ENCODE measurements at regions not wholly inside any gene's neighbourhood (a gene's known extent, or its start where the extent isn't known, plus 50 kb on each side); places are given as distances from the start of the nearest gene placed in this dataset.
"Not testable (repeated sequence)": the region's sequence is repeated elsewhere in the genome, so short reads cannot be mapped to it uniquely, and the experiment has no call there.

DNA sequence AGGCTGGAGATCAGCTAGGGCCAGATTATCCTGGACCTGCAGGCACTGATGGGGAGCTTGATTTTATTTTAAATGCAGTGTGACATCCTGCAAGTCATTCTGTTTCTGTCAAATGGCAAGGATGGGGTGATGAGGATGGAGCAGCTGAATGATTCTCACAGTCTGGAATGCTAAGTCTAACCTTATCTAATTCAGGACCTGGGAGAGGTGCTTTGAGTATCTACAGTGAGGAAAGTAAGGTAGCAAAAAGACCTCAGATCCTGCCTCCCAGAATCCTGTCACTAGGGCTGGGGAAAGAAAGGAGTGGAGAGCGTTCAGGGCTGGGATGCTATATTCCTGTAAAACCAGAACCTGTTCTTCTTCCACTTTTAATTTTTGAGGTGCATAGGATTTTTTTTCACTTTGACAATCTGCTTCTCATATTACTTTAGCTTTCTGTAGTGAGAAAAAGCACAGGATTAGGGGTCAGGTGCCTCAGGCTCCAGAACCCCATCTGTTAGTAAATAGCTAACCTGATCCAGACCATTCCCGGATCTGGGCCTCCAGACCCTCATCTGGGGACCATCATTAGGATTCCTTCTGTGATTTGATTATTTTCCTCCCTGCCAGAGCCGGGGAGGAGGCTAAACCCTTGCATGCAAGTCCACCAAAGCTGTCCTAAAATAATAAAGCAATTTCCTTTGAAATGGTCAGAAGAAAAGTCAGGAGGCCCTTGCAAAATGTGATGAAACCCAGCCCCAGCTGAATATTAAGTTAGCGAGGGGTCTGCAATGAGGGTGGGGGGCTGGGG is 54.7 kb downstream of the ASCL1 start:
- Histone ChIP-seq H3K4me2 (ENCODE audit: low read depth, low read length, poor library complexity, severe bottlenecking) (no peak overlapping the region), H3K27ac (ENCODE audit: low read length) (no peak overlapping the region), H3K9me3 (ENCODE audit: low read length) (no peaks in the 10 kb centered on the region), H3K9me2 (replicated peaks; ENCODE audit: insufficient read depth, low read length) (no peaks in the 10 kb centered on the region), H3K36me3 (ENCODE audit: insufficient read depth, low read length) (no peaks in the 10 kb centered on the region), H2AFZ (ENCODE audit: low read length) (no peak overlapping the region), H3K4me1 (ENCODE audit: low read length) (no peaks in the 10 kb centered on the region), H3K79me2 (ENCODE audit: low read length) (no peaks in the 10 kb centered on the region), H3K27me3 (ENCODE audit: low read length) (no peaks in the 10 kb centered on the region), H3K9ac (ENCODE audit: low read length) (no peak overlapping the region), H4K20me1 (ENCODE audit: insufficient read depth, low read depth, low read length) (no peaks in the 10 kb centered on the region), H3K4me3 (ENCODE audit: low read length) (no peak overlapping the region)
- no peak for DNase-seq

DNA sequence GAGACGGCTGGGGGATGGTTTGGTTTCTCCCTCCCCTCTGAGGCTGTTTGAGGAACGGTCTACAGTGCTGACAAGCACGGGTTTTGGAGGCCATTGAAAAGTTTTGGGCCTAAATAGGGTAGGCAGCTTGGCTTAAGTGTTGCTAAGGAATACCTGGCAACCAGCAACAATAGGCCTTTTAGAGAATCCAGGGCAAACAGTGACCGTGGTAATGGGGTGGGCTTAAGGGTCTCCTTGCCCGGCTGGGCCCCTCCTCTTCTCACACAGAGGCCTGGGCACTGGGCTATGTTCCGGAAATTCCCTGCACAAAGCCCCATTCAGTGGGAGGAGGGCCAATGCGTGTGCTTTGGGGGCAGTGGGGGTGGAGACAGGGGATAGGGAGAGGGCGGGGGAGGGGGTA is 55.4 kb downstream of the ASCL1 start:
- Histone ChIP-seq H3K9ac (ENCODE audit: low read length) (no peak overlapping the region), H3K4me1 (ENCODE audit: low read length) (no peaks in the 10 kb centered on the region), H3K27me3 (ENCODE audit: low read length) (no peaks in the 10 kb centered on the region), H3K36me3 (ENCODE audit: insufficient read depth, low read length) (no peaks in the 10 kb centered on the region), H3K79me2 (ENCODE audit: low read length) (no peaks in the 10 kb centered on the region), H3K9me3 (ENCODE audit: low read length) (no peaks in the 10 kb centered on the region), H3K4me3 (ENCODE audit: low read length) (no peak overlapping the region), H2AFZ (ENCODE audit: low read length) (no peak overlapping the region), H4K20me1 (ENCODE audit: insufficient read depth, low read depth, low read length) (no peaks in the 10 kb centered on the region), H3K4me2 (ENCODE audit: low read depth, low read length, poor library complexity, severe bottlenecking) (no peak overlapping the region), H3K9me2 (replicated peaks; ENCODE audit: insufficient read depth, low read length) (no peaks in the 10 kb centered on the region), H3K27ac (ENCODE audit: low read length) (no peak overlapping the region)
- DNase-seq, result no peak

DNA sequence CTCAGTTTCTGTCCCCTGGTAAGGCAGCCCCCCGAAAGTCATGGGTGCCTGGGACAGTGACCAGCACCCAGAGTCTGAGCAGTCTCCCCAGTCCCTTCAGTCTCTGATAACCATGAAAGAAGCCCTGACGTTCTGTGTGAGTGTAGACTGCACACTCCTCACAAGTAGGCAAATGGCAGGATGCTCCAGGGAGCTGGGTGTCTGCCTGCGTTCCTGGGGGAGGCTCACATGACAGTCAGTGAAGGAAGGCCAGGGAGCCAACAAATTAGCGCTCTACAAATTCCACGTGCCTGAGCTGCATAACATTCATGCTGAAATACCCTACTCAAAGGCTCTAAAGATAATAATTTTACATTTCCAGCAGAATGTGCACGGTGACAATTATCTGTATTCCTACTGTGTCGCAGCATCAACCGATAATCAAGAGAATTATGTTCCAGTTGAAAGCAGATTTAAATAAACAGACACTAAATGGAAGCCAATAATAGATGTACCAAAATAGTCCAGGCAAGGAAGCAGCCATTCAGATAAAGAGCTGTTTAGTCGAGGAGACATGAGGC is 56.3 kb downstream of the ASCL1 start:
- no peak overlapping the region for H3K27ac ChIP-seq (ENCODE audit: low read length)
- no peaks in the 10 kb centered on the region for H3K9me3 ChIP-seq (ENCODE audit: low read length)
- no peaks in the 10 kb centered on the region for H3K36me3 ChIP-seq (ENCODE audit: insufficient read depth, low read length)
- no peak overlapping the region for H3K4me2 ChIP-seq (ENCODE audit: low read depth, low read length, poor library complexity, severe bottlenecking)
- H3K27me3 ChIP-seq (ENCODE audit: low read length), result no peaks in the 10 kb centered on the region
- H3K4me1 ChIP-seq (ENCODE audit: low read length), result no peaks in the 10 kb centered on the region
- no peak overlapping the region for H3K4me3 ChIP-seq (ENCODE audit: low read length)
- no peak for DNase-seq
- H3K9ac ChIP-seq (ENCODE audit: low read length), result no peak overlapping the region
- H2AFZ ChIP-seq (ENCODE audit: low read length), result no peak overlapping the region
- no peaks in the 10 kb centered on the region for H3K79me2 ChIP-seq (ENCODE audit: low read length)
- H4K20me1 ChIP-seq (ENCODE audit: insufficient read depth, low read depth, low read length), result no peaks in the 10 kb centered on the region
- H3K9me2 ChIP-seq (replicated peaks; ENCODE audit: insufficient read depth, low read length), result no peaks in the 10 kb centered on the region

DNA sequence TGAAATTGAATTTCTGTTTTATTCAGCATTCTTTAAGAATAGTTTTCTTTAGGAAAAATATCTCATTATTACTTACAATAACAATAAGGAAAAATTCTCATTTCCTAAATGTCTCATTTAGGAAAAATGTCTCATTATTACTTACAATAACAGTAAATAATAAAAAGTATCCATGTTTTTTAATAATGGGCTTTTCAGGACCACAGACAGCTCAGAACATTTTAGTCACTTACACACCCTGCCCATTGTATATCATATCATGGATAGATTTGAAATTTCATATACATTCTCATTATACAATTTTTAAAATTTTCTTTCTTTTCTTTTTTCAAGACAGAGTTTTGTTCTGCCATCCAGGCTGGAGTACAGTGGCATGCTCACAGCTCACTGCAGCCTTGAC is 58.9 kb downstream of the ASCL1 start:
- H3K36me3 ChIP-seq (ENCODE audit: insufficient read depth, low read length), result no peaks in the 10 kb centered on the region
- no peaks in the 10 kb centered on the region for H3K27me3 ChIP-seq (ENCODE audit: low read length)
- H3K27ac ChIP-seq (ENCODE audit: low read length), result no peak overlapping the region
- no peak overlapping the region for H2AFZ ChIP-seq (ENCODE audit: low read length)
- no peak overlapping the region for H3K4me3 ChIP-seq (ENCODE audit: low read length)
- H3K4me1 ChIP-seq (ENCODE audit: low read length), result no peaks in the 10 kb centered on the region
- H4K20me1 ChIP-seq (ENCODE audit: insufficient read depth, low read depth, low read length), result no peaks in the 10 kb centered on the region
- H3K9me2 ChIP-seq (replicated peaks; ENCODE audit: insufficient read depth, low read length), result no peaks in the 10 kb centered on the region
- no peaks in the 10 kb centered on the region for H3K79me2 ChIP-seq (ENCODE audit: low read length)
- no peak overlapping the region for H3K4me2 ChIP-seq (ENCODE audit: low read depth, low read length, poor library complexity, severe bottlenecking)
- no peak for DNase-seq
- H3K9ac ChIP-seq (ENCODE audit: low read length), result no peak overlapping the region
- H3K9me3 ChIP-seq (ENCODE audit: low read length), result no peaks in the 10 kb centered on the region

- Histone ChIP-seq H4K20me1 (ENCODE audit: insufficient read depth, low read depth, low read length) (no peaks in the 10 kb centered on the region), H3K27me3 (ENCODE audit: low read length) (no peaks in the 10 kb centered on the region), H3K4me2 (ENCODE audit: low read depth, low read length, poor library complexity, severe bottlenecking) (no peak overlapping the region), H3K4me1 (ENCODE audit: low read length) (no peaks in the 10 kb centered on the region), H3K36me3 (ENCODE audit: insufficient read depth, low read length) (no peaks in the 10 kb centered on the region), H3K4me3 (ENCODE audit: low read length) (no peak overlapping the region), H3K9ac (ENCODE audit: low read length) (no peak overlapping the region), H2AFZ (ENCODE audit: low read length) (no peak overlapping the region), H3K79me2 (ENCODE audit: low read length) (no peaks in the 10 kb centered on the region), H3K9me2 (replicated peaks; ENCODE audit: insufficient read depth, low read length) (no peaks in the 10 kb centered on the region), H3K27ac (ENCODE audit: low read length) (no peak overlapping the region), H3K9me3 (ENCODE audit: low read length) (no peaks in the 10 kb centered on the region)
- DNase-seq, result no peak
These were observed 63.4 kb downstream of the ASCL1 start for GRCh38 chr12:103020839-103021238.

- Histone ChIP-seq H3K9me3 (ENCODE audit: low read length) (no peaks in the 10 kb centered on the region), H3K27me3 (ENCODE audit: low read length) (no peaks in the 10 kb centered on the region), H3K4me2 (ENCODE audit: low read depth, low read length, poor library complexity, severe bottlenecking) (no peak overlapping the region), H3K4me3 (ENCODE audit: low read length) (no peak overlapping the region), H3K4me1 (ENCODE audit: low read length) (no peaks in the 10 kb centered on the region), H3K9me2 (replicated peaks; ENCODE audit: insufficient read depth, low read length) (no peaks in the 10 kb centered on the region), H3K27ac (ENCODE audit: low read length) (no peak overlapping the region), H3K79me2 (ENCODE audit: low read length) (no peaks in the 10 kb centered on the region), H3K36me3 (ENCODE audit: insufficient read depth, low read length) (no peaks in the 10 kb centered on the region), H4K20me1 (ENCODE audit: insufficient read depth, low read depth, low read length) (no peaks in the 10 kb centered on the region), H3K9ac (ENCODE audit: low read length) (no peak overlapping the region), H2AFZ (ENCODE audit: low read length) (no peak overlapping the region)
- DNase-seq, result no peak
These were observed 64.2 kb downstream of the ASCL1 start for GRCh38 chr12:103021538-103022218.

DNA sequence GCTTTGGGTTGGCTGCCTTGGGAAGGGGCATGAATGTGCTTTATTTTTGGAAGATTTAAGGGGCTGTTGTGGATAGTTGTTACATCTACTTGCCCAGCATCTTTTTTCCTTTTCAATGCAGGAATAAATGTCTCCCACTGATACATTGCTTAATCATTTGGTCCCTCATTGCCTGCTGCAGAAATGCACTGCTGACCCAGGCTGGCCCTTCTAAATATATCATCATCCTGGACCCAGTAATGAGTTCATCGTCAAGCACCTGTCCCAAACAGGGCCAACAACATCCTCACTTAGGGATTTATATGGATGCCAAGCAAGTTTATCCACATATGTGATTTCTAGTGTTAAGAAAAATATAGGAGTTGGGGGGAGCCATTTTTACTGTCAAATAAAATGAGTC is 67.2 kb downstream of the ASCL1 start:
- no peak for DNase-seq

GRCh38 chr12:103026643-103027042 is 69.2 kb downstream of the ASCL1 start:
- not testable (repeated sequence) for H2AFZ ChIP-seq (ENCODE audit: low read length); DNase-seq; H3K9ac ChIP-seq (ENCODE audit: low read length); H3K27ac ChIP-seq (ENCODE audit: low read length); H4K20me1 ChIP-seq (ENCODE audit: insufficient read depth, low read depth, low read length); H3K27me3 ChIP-seq (ENCODE audit: low read length); H3K36me3 ChIP-seq (ENCODE audit: insufficient read depth, low read length); H3K4me1 ChIP-seq (ENCODE audit: low read length); H3K4me2 ChIP-seq (ENCODE audit: low read depth, low read length, poor library complexity, severe bottlenecking); H3K4me3 ChIP-seq (ENCODE audit: low read length); H3K79me2 ChIP-seq (ENCODE audit: low read length); H3K9me3 ChIP-seq (ENCODE audit: low read length); H3K9me2 ChIP-seq (replicated peaks; ENCODE audit: insufficient read depth, low read length)

More for the DNA sequence above, 67.2 kb downstream of the ASCL1 start:
- H3K36me3 ChIP-seq (ENCODE audit: insufficient read depth, low read length), result no peaks in the 10 kb centered on the region
- no peaks in the 10 kb centered on the region for H3K79me2 ChIP-seq (ENCODE audit: low read length)
- no peak overlapping the region for H3K27ac ChIP-seq (ENCODE audit: low read length)
- H2AFZ ChIP-seq (ENCODE audit: low read length), result no peak overlapping the region
- no peaks in the 10 kb centered on the region for H3K4me1 ChIP-seq (ENCODE audit: low read length)
- no peaks in the 10 kb centered on the region for H4K20me1 ChIP-seq (ENCODE audit: insufficient read depth, low read depth, low read length)
- H3K4me2 ChIP-seq (ENCODE audit: low read depth, low read length, poor library complexity, severe bottlenecking), result no peak overlapping the region
- H3K27me3 ChIP-seq (ENCODE audit: low read length), result no peaks in the 10 kb centered on the region
- H3K9ac ChIP-seq (ENCODE audit: low read length), result no peak overlapping the region
- no peaks in the 10 kb centered on the region for H3K9me2 ChIP-seq (replicated peaks; ENCODE audit: insufficient read depth, low read length)
- H3K4me3 ChIP-seq (ENCODE audit: low read length), result no peak overlapping the region
- no peaks in the 10 kb centered on the region for H3K9me3 ChIP-seq (ENCODE audit: low read length)

All from Karpas-422 (cell line).